Smooth muscle cell (in vitro differentiated cells): ENCODE measurements at regions not wholly inside any gene's neighbourhood (a gene's known extent, or its start where the extent isn't known, plus 50 kb on each side); places are given as distances from the start of the nearest gene placed in this dataset.

Source experiments
- DNase-seq: peaks from one replicate; lab custom pipeline; 2025; ENCODE audit not compliant: unreplicated experiment; lab: John Stamatoyannopoulos, UW
- H2AFZ ChIP-seq: fragments of 200-600 bp; sonication (generic); 2 replicates; pipeline ENCODE4 v1.6.0; 2016; ENCODE audit warnings: antibody characterized with exemption, low read depth, mild to moderate bottlenecking
- H3F3A ChIP-seq: fragments of 200-600 bp; sonication (generic); 2 replicates; pipeline ENCODE4 v1.6.0; 2017; ENCODE audit warnings: antibody characterized with exemption, low read depth
- H3K27ac ChIP-seq: fragments of 200-600 bp; sonication (generic); 2 replicates; pipeline ENCODE4 v1.5.1; 2016; ENCODE audit warnings: low read depth, mild to moderate bottlenecking
- H3K27me3 ChIP-seq: fragments of 200-600 bp; sonication (generic); 2 replicates; pipeline ENCODE4 v1.6.1; 2016; ENCODE audit warnings: low read depth, mild to moderate bottlenecking
- H3K36me3 ChIP-seq: fragments of 200-600 bp; sonication (generic); 2 replicates; pipeline ENCODE4 v1.5.1; 2016; ENCODE audit warnings: low read depth
- H3K4me1 ChIP-seq: fragments of 200-600 bp; sonication (generic); 2 replicates; pipeline ENCODE4 v1.5.1; 2016; ENCODE audit warnings: low read depth
- H3K4me2 ChIP-seq: fragments of 200-600 bp; sonication (generic); 2 replicates; pipeline ENCODE4 v1.6.0; 2016; ENCODE audit warnings: mild to moderate bottlenecking
- H3K4me3 ChIP-seq: fragments of 200-600 bp; sonication (generic); 2 replicates; pipeline ENCODE4 v1.5.1; 2016; ENCODE audit warnings: mild to moderate bottlenecking
- H3K79me2 ChIP-seq: fragments of 200-600 bp; sonication (generic); 2 replicates; pipeline ENCODE4 v1.6.0; 2016; ENCODE audit warnings: low read depth, mild to moderate bottlenecking
- H3K9ac ChIP-seq: fragments of 200-600 bp; sonication (generic); 2 replicates; pipeline ENCODE4 v1.6.0; 2016; ENCODE audit warnings: low read depth
- H3K9me3 ChIP-seq: fragments of 200-600 bp; sonication (generic); replicated peaks from 2 replicates; pipeline ENCODE4 v1.5.1; 2016; ENCODE audit warnings: low read depth
- H4K20me1 ChIP-seq: fragments of 200-600 bp; sonication (generic); 2 replicates; pipeline ENCODE4 v1.6.0; 2016; ENCODE audit warnings: low read depth
- CTCF ChIP-seq: fragments of 200-600 bp; sonication (generic); IDR thresholded peaks from 2 replicates; pipeline ENCODE4 v1.5.1; 2017; ENCODE audit warnings: borderline replicate concordance, mild to moderate bottlenecking, antibody characterized with exemption; ENCODE audit not compliant: insufficient read depth, poor library complexity, severe bottlenecking
- WGBS: methylation state at CpG from one replicate; pipeline ENCODE4 v1.1.7; 2016; ENCODE audit warnings: low lambda C conversion rate; 5-methylcytosine and 5-hydroxymethylcytosine counted together

- DNase-seq = no peak
These were observed 157.1 kb upstream of the WSCD1 start for GRCh38 chr17:5913032-5913531.

GRCh38 chr17:5913641-5914040 lies 156.5 kb upstream of the WSCD1 start:
- H3K79me2 ChIP-seq = no peaks in the 10 kb centered on the region
- no peaks in the 10 kb centered on the region for H4K20me1 ChIP-seq
- H3K27me3 ChIP-seq = no peaks in the 10 kb centered on the region
- H3K4me1 ChIP-seq = no peaks in the 10 kb centered on the region
- no peak overlapping the region for H2AFZ ChIP-seq
- H3K9me3 ChIP-seq = no peaks in the 10 kb centered on the region
- no peak overlapping the region for H3K4me3 ChIP-seq
- H3K4me2 ChIP-seq = no peak overlapping the region
- no peaks in the 10 kb centered on the region for H3K36me3 ChIP-seq
- H3K27ac ChIP-seq = no peak overlapping the region
- DNase-seq = no peak
- no peak overlapping the region for H3K9ac ChIP-seq
- H3F3A ChIP-seq = no peaks in the 10 kb centered on the region
- 90% methylated on average over 1 of the region's 1 CpG for WGBS
- TF ChIP-seq CTCF = no peak

More at GRCh38 chr17:5913032-5913531, 157.1 kb upstream of the WSCD1 start:
- Histone ChIP-seq H3K4me3 (no peak overlapping the region), H4K20me1 (no peaks in the 10 kb centered on the region), H3F3A (no peaks in the 10 kb centered on the region), H3K9ac (no peak overlapping the region), H3K9me3 (no peaks in the 10 kb centered on the region), H3K27me3 (no peaks in the 10 kb centered on the region), H3K36me3 (no peaks in the 10 kb centered on the region), H3K27ac (no peak overlapping the region), H3K4me2 (no peak overlapping the region), H2AFZ (no peak overlapping the region), H3K79me2 (no peaks in the 10 kb centered on the region), H3K4me1 (no peaks in the 10 kb centered on the region)
- 61% methylated on average over 7 of the region's 7 CpGs for WGBS
- TF ChIP-seq CTCF = no peak

GRCh38 chr17:5915337-5915736 lies 154.8 kb upstream of the WSCD1 start:
- no peaks in the 10 kb centered on the region for H3K36me3 ChIP-seq
- 73% methylated on average over 2 of the region's 2 CpGs for WGBS

More at GRCh38 chr17:5915337-5915736, 154.8 kb upstream of the WSCD1 start:
- H3K4me3 ChIP-seq = no peak overlapping the region
- H3F3A ChIP-seq = no peaks in the 10 kb centered on the region
- no peaks in the 10 kb centered on the region for H3K4me1 ChIP-seq
- no peak for TF ChIP-seq CTCF
- no peak overlapping the region for H3K27ac ChIP-seq
- H3K9me3 ChIP-seq = no peaks in the 10 kb centered on the region
- no peak overlapping the region for H3K4me2 ChIP-seq
- DNase-seq = no peak
- H3K9ac ChIP-seq = no peak overlapping the region
- H2AFZ ChIP-seq = no peak overlapping the region
- H3K79me2 ChIP-seq = no peaks in the 10 kb centered on the region
- peaks cover 2% of the 10 kb centered on the region for H3K27me3 ChIP-seq
- H4K20me1 ChIP-seq = no peaks in the 10 kb centered on the region
